Mesothelial cell of epicardium (in vitro differentiated cells): ENCODE measurements at regions not wholly inside any gene's neighbourhood (a gene's known extent, or its start where the extent isn't known, plus 50 kb on each side); places are given as distances from the start of the nearest gene placed in this dataset.

Source experiments
- DNase-seq, 2 experiments: peaks; one replicate each; pipeline ENCODE4 v3.0.0; 2021; ENCODE audit warnings: low spot score in 2 of 2; ENCODE audit not compliant: unreplicated experiment in 2 of 2
- H3K27ac Mint-ChIP-seq: 2 replicates; pipeline ENCODE4 v1.8.0; 2021; ENCODE audit warnings: mixed read lengths
- H3K27me3 Mint-ChIP-seq: 2 replicates; pipeline ENCODE4 v1.8.0; 2021; ENCODE audit warnings: low read depth, mixed read lengths
- H3K36me3 Mint-ChIP-seq: 2 replicates; pipeline ENCODE4 v1.8.0; 2021; ENCODE audit warnings: mixed read lengths
- H3K4me1 Mint-ChIP-seq: 2 replicates; pipeline ENCODE4 v1.8.0; 2021; ENCODE audit warnings: mixed read lengths
- H3K4me3 Mint-ChIP-seq: 2 replicates; pipeline ENCODE4 v1.8.0; 2021; ENCODE audit warnings: mild to moderate bottlenecking, moderate library complexity, mixed read lengths
- H3K9me3 Mint-ChIP-seq: 2 replicates; pipeline ENCODE4 v1.8.0; 2021; ENCODE audit warnings: mixed read lengths
- CTCF ChIP-seq: fragments of 200-600 bp; sonication (generic); IDR thresholded peaks from one replicate; pipeline ENCODE4 v1.5.0; 2021; ENCODE audit warnings: antibody characterized with exemption; ENCODE audit not compliant: unreplicated experiment

- TF ChIP-seq CTCF, result no peak
- DNase-seq, result no peak
- no peaks in the 10 kb centered on the region for H3K27me3 Mint-ChIP-seq
- peak overlapping the region; percentile 96 for H3K27ac Mint-ChIP-seq
- H3K4me3 Mint-ChIP-seq, result no peak overlapping the region
- no peaks in the 10 kb centered on the region for H3K9me3 Mint-ChIP-seq
- no peaks in the 10 kb centered on the region for H3K36me3 Mint-ChIP-seq
- peaks cover 56% of the 10 kb centered on the region for H3K4me1 Mint-ChIP-seq
Observed at GRCh38 chr1:59012378-59012777, 228.5 kb upstream of the JUN start.

- no peaks in the 10 kb centered on the region for H3K36me3 Mint-ChIP-seq
- H3K4me1 Mint-ChIP-seq, result peaks cover 56% of the 10 kb centered on the region
- peak overlapping the region; percentile 96 for H3K27ac Mint-ChIP-seq
- no peak for TF ChIP-seq CTCF
- DNase-seq, result peak; percentile 30 to 66
- no peaks in the 10 kb centered on the region for H3K27me3 Mint-ChIP-seq
- H3K4me3 Mint-ChIP-seq, result peak overlapping the region; percentile 13
- peaks cover 1% of the 10 kb centered on the region for H3K9me3 Mint-ChIP-seq
Observed at GRCh38 chr1:59013276-59013927, 229.6 kb upstream of the JUN start.

- DNase-seq, result peak in 1 of 2 experiments; percentile 25
- TF ChIP-seq CTCF, result no peak
- Mint-ChIP-seq H3K4me3 (no peak overlapping the region), H3K9me3 (peaks cover 4% of the 10 kb centered on the region), H3K27me3 (no peaks in the 10 kb centered on the region), H3K27ac (peak overlapping the region; percentile 96), H3K36me3 (no peaks in the 10 kb centered on the region), H3K4me1 (peaks cover 55% of the 10 kb centered on the region)
Observed at GRCh38 chr1:59013928-59014279, 230.1 kb upstream of the JUN start.

GRCh38 chr1:59014827-59015226, 231.0 kb upstream of the JUN start:
- no peaks in the 10 kb centered on the region for H3K27me3 Mint-ChIP-seq
- TF ChIP-seq CTCF, result no peak

GRCh38 chr1:59015708-59016107, 231.9 kb upstream of the JUN start:
- no peak for DNase-seq
- Mint-ChIP-seq H3K9me3 (peaks cover 4% of the 10 kb centered on the region), H3K4me1 (peaks cover 65% of the 10 kb centered on the region), H3K36me3 (no peaks in the 10 kb centered on the region), H3K27me3 (no peaks in the 10 kb centered on the region), H3K4me3 (no peak overlapping the region), H3K27ac (peak overlapping the region; percentile 45)
- TF ChIP-seq CTCF, result no peak

More at GRCh38 chr1:59014827-59015226, 231.0 kb upstream of the JUN start:
- no peak overlapping the region for H3K4me3 Mint-ChIP-seq
- no peaks in the 10 kb centered on the region for H3K36me3 Mint-ChIP-seq
- no peak for DNase-seq
- peaks cover 4% of the 10 kb centered on the region for H3K9me3 Mint-ChIP-seq
- peak overlapping the region; percentile 96 for H3K27ac Mint-ChIP-seq
- H3K4me1 Mint-ChIP-seq, result peaks cover 58% of the 10 kb centered on the region
